ENCODE measurements at regions not wholly inside any gene's neighbourhood (a gene's known extent, or its start where the extent isn't known, plus 50 kb on each side); places are given as distances from the start of the nearest gene placed in this dataset.

- no peaks in the 10 kb centered on the region for H3K9me3 ChIP-seq
- H3K36me3 ChIP-seq, result no peaks in the 10 kb centered on the region
- WGBS, 5 donors, result 13 to 38% (median 32%) methylated on average over 1 of the region's 1 CpG
- H3K4me1 ChIP-seq, result peaks cover 0 to 13% (median 6%) of the 10 kb centered on the region in 4 donors
- no peak overlapping the region for H3K4me3 ChIP-seq
- TF ChIP-seq EP300 (IDR thresholded peaks at IDR 0.05) (no peak), POLR2AphosphoS5 (IDR thresholded peaks at IDR 0.05) (no peak), POLR2A (IDR thresholded peaks at IDR 0.05) (no peak), CTCF (IDR thresholded peaks at IDR 0.05) (no peak)
- intact Hi-C loops (cut with DNase I; ENCODE audit: low total_unique reads), result no loop called here
- no peaks in the 10 kb centered on the region for H3K27me3 ChIP-seq
- DNase-seq, result peak; percentile 49 to 74
- no peak overlapping the region for H3K27ac ChIP-seq
Measured at GRCh38 chr14:45698462-45699134, 445.6 kb upstream of the MIS18BP1 start.

GRCh38 chr14:45686771-45687170, 433.8 kb upstream of the MIS18BP1 start:
- intact Hi-C loops (cut with DNase I; ENCODE audit: low total_unique reads), result no loop called here
- no peaks in the 10 kb centered on the region for H3K27me3 ChIP-seq
- DNase-seq, result no peak
- H3K27ac ChIP-seq, result no peak overlapping the region
- 54 to 74% (median 61%) methylated on average over 4 of the region's 4 CpGs for WGBS, 5 donors
- no peak overlapping the region for H3K4me3 ChIP-seq
- no peaks in the 10 kb centered on the region for H3K4me1 ChIP-seq
- peaks cover 0 to 10% (median 0%) of the 10 kb centered on the region in 4 donors for H3K9me3 ChIP-seq
- no peak for TF ChIP-seq CTCF (IDR thresholded peaks at IDR 0.05)
- no peaks in the 10 kb centered on the region for H3K36me3 ChIP-seq

DNA sequence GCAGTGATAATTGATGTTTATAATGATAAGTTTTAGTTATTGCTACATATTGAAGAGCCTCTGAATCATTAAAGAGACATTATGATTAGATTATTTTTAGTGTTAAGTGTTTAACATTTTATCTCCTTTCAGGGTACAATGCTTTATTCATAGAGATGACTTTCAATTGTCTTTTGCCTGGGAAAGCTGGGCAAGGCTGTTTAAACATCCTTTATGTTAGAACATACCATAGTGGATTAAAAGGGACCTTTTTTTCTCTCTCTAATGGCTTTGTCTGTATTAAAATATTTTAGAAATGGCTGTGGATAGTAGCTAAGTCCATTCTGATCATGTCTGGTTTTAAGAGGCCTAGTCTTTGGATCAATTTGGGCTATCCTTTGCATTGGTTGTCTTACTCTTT, 427.5 kb upstream of the MIS18BP1 start:
- Histone ChIP-seq H3K36me3 (no peaks in the 10 kb centered on the region), H3K9me3 (no peaks in the 10 kb centered on the region), H3K4me3 (no peak overlapping the region), H3K4me1 (no peaks in the 10 kb centered on the region), H3K27ac (no peak overlapping the region), H3K27me3 (no peaks in the 10 kb centered on the region)
- DNase-seq, result no peak
- TF ChIP-seq POLR2AphosphoS5 (IDR thresholded peaks at IDR 0.05), result no peak
- TF ChIP-seq POLR2A (IDR thresholded peaks at IDR 0.05), result no peak
- no peak for TF ChIP-seq CTCF (IDR thresholded peaks at IDR 0.05)
- no peak for TF ChIP-seq EP300 (IDR thresholded peaks at IDR 0.05)
- intact Hi-C loops (cut with DNase I; ENCODE audit: low total_unique reads), result no loop called here

GRCh38 chr14:45679853-45680252, 426.9 kb upstream of the MIS18BP1 start:
- no peak for DNase-seq
- no peaks in the 10 kb centered on the region for H3K27me3 ChIP-seq
- no peak overlapping the region for H3K27ac ChIP-seq
- no peak overlapping the region for H3K4me3 ChIP-seq
- no peaks in the 10 kb centered on the region for H3K36me3 ChIP-seq
- H3K9me3 ChIP-seq, result no peaks in the 10 kb centered on the region
- H3K4me1 ChIP-seq, result no peaks in the 10 kb centered on the region
- 83 to 100% (median 94%) methylated on average over 1 of the region's 1 CpG for WGBS, 5 donors
- TF ChIP-seq POLR2AphosphoS5 (IDR thresholded peaks at IDR 0.05) (no peak), POLR2A (IDR thresholded peaks at IDR 0.05) (no peak), EP300 (IDR thresholded peaks at IDR 0.05) (no peak), CTCF (IDR thresholded peaks at IDR 0.05) (no peak)
- intact Hi-C loops (cut with DNase I; ENCODE audit: low total_unique reads), result no loop called here
